IPS-18c (cell line): ENCODE measurements at regions not wholly inside any gene's neighbourhood (a gene's known extent, or its start where the extent isn't known, plus 50 kb on each side); places are given as distances from the start of the nearest gene placed in this dataset.
"Not testable (repeated sequence)": the region's sequence is repeated elsewhere in the genome, so short reads cannot be mapped to it uniquely, and the experiment has no call there.

ENCODE experiments used
- H3K4me3 ChIP-seq: 2 replicates; pipeline ENCODE4 v1.7.0; 2013; ENCODE audit warnings: low read depth, mild to moderate bottlenecking, low read length, moderate library complexity; ENCODE audit not compliant: insufficient read depth
- H3K9me3 ChIP-seq: one replicate; pipeline ENCODE4 v1.6.1; 2013; ENCODE audit warnings: mild to moderate bottlenecking, low read length, moderate library complexity; ENCODE audit not compliant: control insufficient read depth, insufficient read depth

DNA sequence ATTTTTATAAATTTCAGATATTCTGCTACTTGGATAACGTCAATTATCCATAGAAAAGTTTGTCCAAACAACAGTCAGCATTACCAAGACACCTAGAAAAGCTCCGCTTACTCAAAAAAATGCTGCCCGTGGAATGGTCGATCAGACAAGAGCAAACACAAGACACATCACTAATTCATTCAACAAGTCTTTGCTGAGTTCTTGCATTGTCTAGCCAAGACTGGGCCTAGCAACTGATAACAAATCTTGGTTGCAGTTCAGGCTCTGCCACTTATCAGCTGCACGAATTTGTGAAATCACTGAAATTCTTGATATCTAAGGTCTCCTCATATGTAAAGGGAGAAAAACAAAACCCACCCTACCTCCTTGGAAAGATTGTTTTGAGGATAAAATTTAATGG is 168.3 kb downstream of the AKR1D1 start:
- no peak overlapping the region for H3K4me3 ChIP-seq
- H3K9me3 ChIP-seq: no peaks in the 10 kb centered on the region

GRCh38 chr7:138245216-138245615 is 169.0 kb downstream of the AKR1D1 start:
- no peak overlapping the region for H3K4me3 ChIP-seq
- no peaks in the 10 kb centered on the region for H3K9me3 ChIP-seq

GRCh38 chr7:138245682-138246081 is 169.4 kb downstream of the AKR1D1 start:
- Histone ChIP-seq H3K9me3 (no peaks in the 10 kb centered on the region), H3K4me3 (no peak overlapping the region)

- no peaks in the 10 kb centered on the region for H3K9me3 ChIP-seq
- no peak overlapping the region for H3K4me3 ChIP-seq
Observed at GRCh38 chr7:138246428-138246827, 170.2 kb downstream of the AKR1D1 start.

GRCh38 chr7:138247081-138247480 is 170.8 kb downstream of the AKR1D1 start:
- Histone ChIP-seq H3K9me3 (no peaks in the 10 kb centered on the region), H3K4me3 (no peak overlapping the region)

- Histone ChIP-seq H3K4me3 (no peak overlapping the region), H3K9me3 (no peaks in the 10 kb centered on the region)
Observed at GRCh38 chr7:138247568-138248333, 171.5 kb downstream of the AKR1D1 start.

GRCh38 chr7:138248609-138249008 is 172.3 kb downstream of the AKR1D1 start:
- Histone ChIP-seq H3K9me3 (no peaks in the 10 kb centered on the region), H3K4me3 (no peak overlapping the region)

DNA sequence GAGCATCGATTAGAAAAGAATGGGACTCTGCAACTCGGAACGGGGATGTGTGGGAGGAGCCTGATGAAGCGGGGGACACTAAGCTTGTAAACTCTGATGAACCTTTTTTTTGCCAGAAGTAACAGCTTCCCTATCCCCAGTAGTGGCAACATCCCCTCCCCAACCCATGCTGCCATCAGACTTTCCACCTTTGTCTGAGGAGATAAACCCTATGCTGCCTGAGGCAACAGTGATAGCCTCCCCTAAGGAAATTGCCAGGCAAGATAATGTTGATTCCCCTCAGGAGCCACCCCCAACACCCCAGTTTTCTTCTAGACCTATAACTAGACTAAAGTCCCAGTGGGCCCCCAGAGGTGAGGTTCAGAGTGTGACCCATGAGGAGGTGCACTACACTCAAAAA is 173.7 kb downstream of the AKR1D1 start:
- Histone ChIP-seq H3K4me3 (no peak overlapping the region), H3K9me3 (peaks cover 2% of the 10 kb centered on the region)

GRCh38 chr7:138252666-138253065 is 176.4 kb downstream of the AKR1D1 start:
- not testable (repeated sequence) for H3K4me3 ChIP-seq, H3K9me3 ChIP-seq

DNA sequence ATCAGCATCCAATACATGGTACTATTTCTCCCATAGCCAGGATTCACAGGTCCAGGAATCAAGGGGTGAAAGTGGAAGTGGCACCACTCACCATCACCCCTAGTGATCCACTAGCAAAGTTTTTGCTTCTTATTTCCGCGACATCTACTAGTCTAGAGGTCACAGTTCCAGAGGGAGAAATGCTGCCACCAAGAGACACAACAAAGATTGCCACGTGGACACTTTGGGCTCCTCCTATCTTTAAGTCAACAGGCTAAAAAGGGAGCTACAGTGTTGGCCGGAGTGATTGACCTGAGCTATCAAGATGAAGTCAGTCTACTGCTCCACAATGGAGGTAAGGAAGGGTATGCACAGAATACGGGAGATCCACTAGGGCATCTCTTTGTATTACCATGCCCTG is 178.2 kb downstream of the AKR1D1 start:
- Histone ChIP-seq H3K9me3 (peaks cover 6% of the 10 kb centered on the region), H3K4me3 (no peak overlapping the region)

- Histone ChIP-seq H3K9me3 (peaks cover 6% of the 10 kb centered on the region), H3K4me3 (no peak overlapping the region)
Observed at GRCh38 chr7:138257459-138258196, 181.4 kb downstream of the AKR1D1 start.

DNA sequence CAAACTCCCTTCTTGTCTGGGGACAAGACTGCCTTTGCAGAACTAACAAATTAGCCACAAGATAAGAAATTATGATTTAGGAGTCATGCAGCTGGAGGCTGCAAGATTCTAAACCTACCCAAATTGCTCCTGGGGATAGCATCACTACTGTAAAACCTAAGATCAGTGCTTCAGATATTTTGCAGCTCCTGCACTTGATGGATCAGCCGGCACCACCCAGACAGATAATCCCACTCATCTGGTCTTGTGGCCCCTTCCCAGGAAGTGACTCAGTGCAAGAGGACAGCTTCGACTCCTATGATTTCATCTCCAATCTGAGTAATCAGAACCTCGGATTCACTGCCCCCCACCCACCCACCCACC is 181.9 kb downstream of the AKR1D1 start:
- Histone ChIP-seq H3K9me3 (peaks cover 6% of the 10 kb centered on the region), H3K4me3 (no peak overlapping the region)

GRCh38 chr7:138259675-138260074 is 183.4 kb downstream of the AKR1D1 start:
- Histone ChIP-seq H3K9me3 (peaks cover 5% of the 10 kb centered on the region), H3K4me3 (no peak overlapping the region)

DNA sequence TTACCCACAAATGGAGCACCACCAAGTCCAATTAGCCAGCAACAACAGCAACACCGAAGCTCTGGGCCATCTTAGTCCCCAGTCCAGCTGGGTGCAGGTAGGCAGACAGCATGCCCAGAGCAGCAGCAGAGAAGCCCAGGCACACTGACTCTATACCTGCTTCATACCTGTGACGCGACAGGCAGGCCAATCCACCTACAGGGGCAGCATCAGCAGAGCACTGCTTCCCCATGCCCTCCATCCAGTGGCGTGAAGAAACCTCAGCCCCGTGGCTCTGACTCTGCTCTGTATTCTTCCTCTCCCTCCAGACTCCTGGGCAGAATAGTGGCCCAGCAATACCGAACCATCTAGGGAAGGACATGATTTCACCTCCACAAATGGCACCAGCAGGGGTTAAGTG is 191.7 kb downstream of the AKR1D1 start:
- no peak overlapping the region for H3K4me3 ChIP-seq
- H3K9me3 ChIP-seq: peaks cover 3% of the 10 kb centered on the region

DNA sequence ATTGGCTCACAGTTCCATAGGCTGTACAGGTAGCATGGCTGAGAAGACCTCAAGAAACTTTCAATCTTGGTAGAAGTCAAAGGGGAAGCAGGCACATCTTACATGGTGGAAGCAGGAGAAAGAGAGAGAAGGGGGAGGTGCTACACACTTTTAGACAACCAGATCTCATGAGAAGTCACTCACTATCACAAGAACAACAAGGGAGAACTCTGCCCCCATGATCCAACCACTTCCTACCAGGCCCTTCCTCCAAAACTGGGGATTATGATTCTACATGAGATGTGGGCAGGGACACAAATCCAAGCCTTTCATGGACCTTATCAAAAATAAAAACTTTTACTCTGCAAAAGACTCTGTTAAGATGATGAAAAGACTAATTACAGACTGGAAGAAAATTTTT is 183.2 kb upstream of the TRIM24 start:
- Histone ChIP-seq H3K4me3 (no peak overlapping the region), H3K9me3 (peaks cover 3% of the 10 kb centered on the region)

GRCh38 chr7:138278601-138279000 is 181.5 kb upstream of the TRIM24 start:
- Histone ChIP-seq H3K9me3 (no peaks in the 10 kb centered on the region), H3K4me3 (no peak overlapping the region)

DNA sequence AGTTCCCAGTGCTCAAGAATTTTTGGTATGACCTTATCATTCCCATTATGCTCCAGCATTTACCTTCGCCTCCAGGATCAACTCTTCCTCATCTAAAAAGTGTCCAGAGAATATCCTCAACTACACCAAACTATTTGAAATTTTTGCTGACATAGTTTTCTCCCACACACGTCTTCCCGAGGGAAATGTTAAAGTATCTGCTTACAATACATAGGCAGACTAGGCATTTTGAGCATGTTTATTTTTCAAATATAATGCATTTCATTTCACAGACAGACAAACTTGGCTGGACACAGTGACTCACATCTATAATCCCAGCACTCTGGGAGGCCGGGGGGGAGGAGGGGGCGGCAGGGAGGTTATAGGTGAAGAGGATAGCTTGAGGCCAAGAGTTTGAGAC is 177.1 kb upstream of the TRIM24 start:
- Histone ChIP-seq H3K9me3 (no peaks in the 10 kb centered on the region), H3K4me3 (no peak overlapping the region)

GRCh38 chr7:138285129-138285528 is 174.9 kb upstream of the TRIM24 start:
- Histone ChIP-seq H3K9me3 (no peaks in the 10 kb centered on the region), H3K4me3 (no peak overlapping the region)
